Stomach (tissue), 8 donors: ENCODE measurements at regions not wholly inside any gene's neighbourhood (a gene's known extent, or its start where the extent isn't known, plus 50 kb on each side); places are given as distances from the start of the nearest gene placed in this dataset.

ENCODE experiments used
- DNase-seq, 2 donors: peaks; one replicate each; pipeline versions ENCODE4 v3.0.0 to v3.0.0-alpha.2; 2013 to 2019
- H3K27ac ChIP-seq, 5 donors: fragments of 200-600 bp in 4 of 5; sonication (generic) in 4 of 5; one replicate each; pipeline ENCODE4 v1.5.1; 2013 to 2019; ENCODE audit warnings: mild to moderate bottlenecking in 1 of 5, moderate library complexity in 1 of 5
- H3K27me3 ChIP-seq, 3 donors: fragments of 200-600 bp; sonication (generic); one replicate each; pipeline ENCODE4 v1.5.1; 2017 to 2019; ENCODE audit warnings: mixed run types in 1 of 3
- H3K36me3 ChIP-seq, 4 donors: fragments of 200-600 bp; sonication (generic); 1 replicate in 3 of 4; 2 replicates in 1 of 4; pipeline ENCODE4 v1.5.1; 2016 to 2019
- H3K4me1 ChIP-seq, 4 donors: fragments of 200-600 bp; sonication (generic); one replicate each; pipeline ENCODE4 v1.5.1; 2016 to 2019
- H3K4me3 ChIP-seq, 4 donors: fragments of 200-600 bp; sonication (generic) in 3 of 4; one replicate each; pipeline ENCODE4 v1.5.1; 2016 to 2019; ENCODE audit warnings: mild to moderate bottlenecking in 1 of 4
- H3K9me3 ChIP-seq, 4 donors: fragments of 200-600 bp; sonication (generic); one replicate each; pipeline ENCODE4 v1.5.1; 2016 to 2019
- CTCF ChIP-seq, 7 experiments: fragments of 450-650 bp in 4 of 7; fragments of 200-600 bp in 3 of 7; sonication (generic) in 3 of 7; IDR thresholded peaks; one replicate each; pipeline ENCODE4 v1.5.1; 2016 to 2019; ENCODE audit warnings: antibody characterized with exemption in 7 of 7, control low read depth in 2 of 7, mild to moderate bottlenecking in 1 of 7
- EP300 ChIP-seq: sonication (generic); formaldehyde crosslinking; IDR thresholded peaks from one replicate; pipeline ENCODE4 v1.6.1; 2017; ENCODE audit warnings: antibody characterized with exemption
- POLR2A ChIP-seq, 4 donors: fragments of 450-650 bp; IDR thresholded peaks; one replicate each; pipeline ENCODE4 v1.6.1; 2016; ENCODE audit warnings: antibody characterized with exemption in 4 of 4, control low read depth in 2 of 4, mild to moderate bottlenecking in 1 of 4, moderate library complexity in 1 of 4
- POLR2AphosphoS5 ChIP-seq, 3 donors: sonication (generic); formaldehyde crosslinking; IDR thresholded peaks; one replicate each; pipeline ENCODE4 v1.6.1; 2016; ENCODE audit warnings: antibody characterized with exemption in 3 of 3
- WGBS, 5 donors: extraction: QIAGEN DNeasy Blood & Tissue Kit in 3 of 5; methylation state at CpG; one replicate each; pipeline versions ENCODE4 v1.1.5 to v1.1.7; 2013 to 2018; 5-methylcytosine and 5-hydroxymethylcytosine counted together
- intact Hi-C: fragments of 100-400 bp; cut with DNase I; formaldehyde crosslinking; loops from one replicate; pipeline ENCODE4 v1.15.1; 2023; ENCODE audit warnings: low total_unique reads
- donor health status: healthy with polysubstance abuse.
- donor health status: Bipolar disorder and iron deficiency.
- donor health status: healthy.

GRCh38 chr20:48170625-48171024 is 385.3 kb upstream of the SULF2 start:
- Histone ChIP-seq H3K36me3 (no peaks in the 10 kb centered on the region), H3K27ac (no peak overlapping the region), H3K4me3 (no peak overlapping the region), H3K9me3 (peaks cover 0 to 9% (median 4%) of the 10 kb centered on the region in 4 donors), H3K27me3 (peaks cover 0 to 15% (median 0%) of the 10 kb centered on the region in 3 donors), H3K4me1 (no peaks in the 10 kb centered on the region)
- DNase-seq = no peak
- 73 to 89% (median 83%) methylated on average over 2 of the region's 2 CpGs for WGBS, 5 donors
- intact Hi-C loops = no loop called here
- TF ChIP-seq EP300 = no peak

- Histone ChIP-seq H3K4me1 (no peaks in the 10 kb centered on the region), H3K27ac (no peak overlapping the region), H3K27me3 (peaks cover 0 to 20% (median 0%) of the 10 kb centered on the region in 3 donors), H3K36me3 (no peaks in the 10 kb centered on the region), H3K4me3 (no peak overlapping the region), H3K9me3 (peaks cover 0 to 9% (median 4%) of the 10 kb centered on the region in 4 donors)
- intact Hi-C loops = no loop called here
- no peak for TF ChIP-seq POLR2A (IDR thresholded peaks at IDR 0.05)
- no peak for TF ChIP-seq EP300
- TF ChIP-seq POLR2AphosphoS5 (IDR thresholded peaks at IDR 0.05) = no peak
- TF ChIP-seq CTCF (IDR thresholded peaks at IDR 0.05) = no peak
- DNase-seq = no peak
- WGBS, 5 donors = 76 to 82% (median 80%) methylated on average over 15 of the region's 15 CpGs
Measured at GRCh38 chr20:48169650-48170225, 384.5 kb upstream of the SULF2 start.

GRCh38 chr20:48166082-48166835 is 381.0 kb upstream of the SULF2 start:
- no peak overlapping the region for H3K4me3 ChIP-seq
- intact Hi-C loops = no loop called here
- no peak for DNase-seq
- no peaks in the 10 kb centered on the region for H3K9me3 ChIP-seq
- no peak overlapping the region for H3K27ac ChIP-seq
- H3K27me3 ChIP-seq = peaks cover 0 to 26% (median 0%) of the 10 kb centered on the region in 3 donors
- TF ChIP-seq CTCF (IDR thresholded peaks at IDR 0.05) (no peak), POLR2A (IDR thresholded peaks at IDR 0.05) (no peak)
- H3K4me1 ChIP-seq = no peaks in the 10 kb centered on the region
- 40 to 61% (median 47%) methylated on average over 9 to 10 of the region's 10 CpGs for WGBS, 5 donors
- H3K36me3 ChIP-seq = no peaks in the 10 kb centered on the region

GRCh38 chr20:48165401-48165685 is 380.1 kb upstream of the SULF2 start:
- Histone ChIP-seq H3K36me3 (no peaks in the 10 kb centered on the region), H3K4me1 (no peaks in the 10 kb centered on the region), H3K4me3 (no peak overlapping the region), H3K27ac (no peak overlapping the region), H3K27me3 (peaks cover 0 to 34% (median 0%) of the 10 kb centered on the region in 3 donors), H3K9me3 (no peaks in the 10 kb centered on the region)
- intact Hi-C loops = no loop called here
- 56 to 83% (median 70%) methylated on average over 9 of the region's 9 CpGs for WGBS, 5 donors
- no peak for DNase-seq
- TF ChIP-seq CTCF (IDR thresholded peaks at IDR 0.05) (no peak), POLR2AphosphoS5 (IDR thresholded peaks at IDR 0.05) (no peak), EP300 (no peak), POLR2A (IDR thresholded peaks at IDR 0.05) (no peak)
